KBM-7 (cell line): ENCODE measurements at regions not wholly inside any gene's neighbourhood (a gene's known extent, or its start where the extent isn't known, plus 50 kb on each side); places are given as distances from the start of the nearest gene placed in this dataset.
"Not testable (repeated sequence)": the region's sequence is repeated elsewhere in the genome, so short reads cannot be mapped to it uniquely, and the experiment has no call there.

Source experiments
- DNase-seq: peaks from one replicate; pipeline ENCODE4 v3.0.0-alpha.2; 2015
- in situ Hi-C: fragments of 300-500 bp; cut with MboI; formaldehyde crosslinking; loops from 2 replicates; pipeline ENCODE4 v1.14.3; 2020; ENCODE audit warnings: low sequenced_read_pairs, low pct_unique_long_range_greater_than_20kb, mixed read lengths

DNA sequence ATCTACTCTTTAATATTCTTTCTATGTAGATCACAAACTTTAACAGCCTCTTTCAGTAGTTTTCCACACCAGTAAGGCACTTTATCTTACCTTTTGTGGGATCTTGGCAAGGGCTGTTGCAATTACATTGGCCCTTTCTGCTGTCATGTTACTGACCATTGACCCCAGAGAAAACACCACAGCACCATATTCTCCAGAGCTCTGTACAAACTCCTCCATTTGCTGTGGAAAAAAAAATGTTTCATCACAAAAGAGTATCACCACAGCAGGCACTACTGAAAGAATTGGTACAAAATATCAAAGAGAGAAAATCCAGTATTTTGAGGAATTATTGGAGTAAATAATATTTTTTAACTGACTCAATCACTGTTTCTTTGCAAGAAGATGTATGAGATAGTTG, 62.3 kb upstream of the UGT2A3 start:
- DNase-seq, in situ Hi-C loops: not testable (repeated sequence)

DNA sequence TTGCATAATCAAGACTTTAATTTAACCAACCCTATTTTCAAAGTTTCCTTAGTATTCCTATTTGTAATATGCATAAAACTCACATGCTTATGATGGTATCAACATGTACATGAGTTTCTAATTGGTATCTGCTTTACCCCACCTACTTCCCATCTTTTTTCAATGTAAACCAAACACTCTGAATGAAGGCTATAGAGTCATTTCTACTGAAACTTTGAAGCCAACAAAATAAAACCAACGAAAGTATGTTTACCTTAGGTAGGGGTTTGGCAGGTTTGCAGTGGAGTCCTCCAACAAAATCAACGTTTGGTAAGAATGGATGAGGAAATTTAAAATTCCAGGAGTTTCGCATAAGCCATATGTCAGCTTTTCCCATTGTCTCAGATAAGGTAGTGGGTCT, 66.4 kb upstream of the UGT2A3 start:
- DNase-seq, in situ Hi-C loops: not testable (repeated sequence)

DNA sequence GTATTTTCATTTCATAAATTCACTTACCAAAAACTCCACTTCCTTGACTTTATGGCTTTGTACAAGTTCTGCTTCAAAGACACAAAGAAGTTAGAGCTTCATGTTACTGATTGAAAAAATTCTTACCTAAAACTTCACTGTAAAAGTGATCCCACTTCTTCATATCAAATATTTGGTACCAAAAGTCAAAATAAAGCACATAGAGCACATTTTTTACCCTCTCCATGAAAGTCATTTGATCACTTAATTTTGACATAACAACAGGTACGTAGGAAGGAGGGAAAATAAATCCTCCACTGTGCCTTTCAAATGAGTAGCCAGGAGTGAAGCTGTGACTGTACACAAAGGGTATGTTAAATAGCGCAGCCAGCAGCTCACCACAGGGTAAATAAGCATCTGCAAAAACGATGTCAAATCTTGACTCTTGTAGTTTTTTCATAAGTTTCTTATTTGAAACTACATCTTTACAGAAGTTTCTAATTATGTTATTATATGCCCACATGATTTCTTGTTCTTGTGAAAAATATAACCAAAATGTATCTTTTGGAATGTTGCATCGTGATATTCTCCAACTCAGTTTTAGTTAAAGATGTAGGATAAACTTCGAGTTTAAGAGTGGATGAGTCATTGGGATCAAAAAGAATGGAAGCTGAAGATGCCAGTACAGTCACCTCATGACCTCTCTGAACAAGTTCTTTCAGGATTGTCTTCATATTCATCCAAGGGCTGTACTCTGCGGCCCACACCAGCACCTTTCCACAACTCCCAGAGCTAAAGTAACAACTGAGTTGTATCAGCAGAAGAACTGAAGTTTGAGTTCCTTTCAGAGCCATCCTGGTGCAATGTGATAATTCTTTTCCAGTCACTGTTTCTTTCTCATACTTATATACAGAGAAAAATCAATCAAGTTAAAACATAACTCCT, 68.2 kb upstream of the UGT2A3 start:
- DNase-seq, in situ Hi-C loops: not testable (repeated sequence)

DNA sequence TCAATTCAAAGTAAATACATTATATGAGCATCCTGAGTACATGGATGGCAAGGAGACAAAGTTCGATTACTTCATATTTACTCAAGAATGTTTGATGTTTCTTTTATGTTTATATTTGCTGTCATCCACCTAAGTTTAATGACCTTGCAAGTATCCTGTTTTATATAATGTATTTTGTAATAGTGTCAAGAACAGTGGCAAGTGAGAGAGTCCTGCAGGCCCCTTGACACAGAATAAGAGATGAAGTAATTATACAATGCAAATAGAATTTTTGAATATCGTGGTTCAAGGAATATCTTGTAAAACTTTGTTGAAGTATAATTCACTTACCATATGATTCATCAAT, 68.8 kb upstream of the UGT2A3 start:
- DNase-seq, in situ Hi-C loops: not testable (repeated sequence)

DNA sequence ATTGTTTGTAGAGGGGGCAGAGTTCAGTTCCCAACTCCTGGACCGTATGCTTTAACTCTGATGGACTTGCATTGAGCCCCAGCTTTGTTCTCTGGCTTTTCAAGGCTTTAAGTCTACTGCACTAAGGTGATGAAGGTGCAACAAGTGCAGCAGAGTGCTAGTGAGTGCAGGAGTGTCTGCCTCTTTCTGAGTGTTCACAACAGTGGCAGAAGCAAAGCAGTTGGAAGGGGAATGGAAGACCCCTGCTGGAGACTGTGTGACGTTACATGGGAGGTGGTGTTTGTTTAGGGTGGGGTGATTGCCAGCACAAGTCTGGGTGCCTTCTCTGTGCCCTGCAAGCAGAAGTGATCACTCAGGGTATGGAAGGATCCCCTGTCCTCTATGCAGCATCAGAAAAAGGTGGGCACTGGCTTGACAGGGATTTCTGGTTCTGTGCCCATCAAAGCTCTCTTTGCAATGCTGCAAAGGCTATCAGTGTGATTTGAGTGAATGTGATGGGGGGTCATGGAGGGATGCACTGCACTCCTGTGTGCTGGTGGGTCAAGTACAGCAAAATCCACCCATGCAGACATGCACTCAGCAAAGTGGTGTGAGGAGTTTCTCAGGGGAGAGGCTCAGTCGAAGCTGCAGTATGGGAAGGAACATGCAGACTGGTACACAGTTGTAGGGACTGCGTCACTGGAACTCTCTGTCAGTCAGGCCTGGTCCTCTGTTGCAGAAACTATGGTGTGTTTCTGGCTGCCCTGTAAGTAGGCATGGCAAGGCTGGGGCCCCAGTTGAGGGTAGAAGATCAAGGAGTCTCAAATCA, 70.9 kb upstream of the UGT2B7 start:
- in situ Hi-C loops, result no loop called here
- DNase-seq, result peak; percentile 55

DNA sequence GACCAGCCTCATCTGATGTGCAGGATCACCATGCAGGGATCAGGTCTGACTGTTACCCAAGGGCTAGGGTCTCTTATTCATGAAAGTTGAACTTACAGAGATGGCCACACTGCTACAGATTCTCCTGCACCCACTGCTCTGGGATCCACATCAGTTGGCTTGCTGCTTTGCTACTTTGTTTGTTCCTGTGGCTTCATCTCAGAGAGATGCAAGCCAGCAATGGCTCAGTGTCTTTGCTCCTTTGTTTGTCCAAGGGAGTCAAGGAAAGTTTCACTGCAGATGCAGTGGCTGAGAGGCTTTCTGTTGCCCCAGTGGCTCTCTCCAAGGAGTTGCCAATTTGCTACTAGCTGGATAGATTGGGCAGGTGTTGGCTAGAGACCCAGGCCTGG, 70.3 kb upstream of the UGT2B7 start:
- DNase-seq, result no peak
- in situ Hi-C loops, result no loop called here

DNA sequence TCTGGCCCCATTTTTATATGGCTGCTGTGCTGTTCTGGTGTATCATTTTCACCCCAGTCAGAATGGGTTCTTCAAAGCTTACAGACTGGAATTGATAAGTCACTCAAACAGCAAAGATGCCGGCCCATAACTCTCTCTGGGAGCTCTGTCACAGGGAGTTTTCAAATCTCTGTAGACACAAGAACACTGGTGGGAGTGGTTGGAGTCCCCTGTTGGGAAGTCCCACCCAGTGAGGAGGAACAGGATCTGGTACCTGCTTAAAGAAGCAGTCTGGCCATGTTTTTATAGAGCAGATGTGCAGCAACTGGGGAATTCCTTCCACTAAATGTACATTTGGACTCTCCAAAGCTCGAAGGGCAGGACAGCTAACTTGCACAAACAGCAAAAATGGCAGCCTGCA, 69.3 kb upstream of the UGT2B7 start:
- DNase-seq, result no peak
- in situ Hi-C loops, result no loop called here

DNA sequence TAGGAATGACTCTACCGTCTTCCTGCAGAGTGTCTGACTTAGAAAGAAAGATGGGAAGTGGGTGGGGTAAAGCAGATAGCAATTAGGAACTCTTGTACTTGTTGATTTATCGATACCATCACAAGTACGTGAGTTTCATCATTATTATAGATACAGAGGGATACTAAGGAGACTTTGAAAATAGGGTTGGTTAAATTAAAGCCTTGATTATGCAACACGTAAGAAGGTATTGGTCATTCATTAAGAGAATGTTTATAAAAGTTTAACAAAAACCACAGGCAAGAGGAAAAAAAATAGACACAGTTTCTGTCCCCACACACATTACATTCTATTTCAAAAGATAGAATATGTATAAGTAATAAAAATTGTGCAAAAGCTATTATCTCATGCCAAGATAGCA, 65.9 kb upstream of the UGT2B7 start:
- in situ Hi-C loops, result no loop called here
- DNase-seq, result no peak

DNA sequence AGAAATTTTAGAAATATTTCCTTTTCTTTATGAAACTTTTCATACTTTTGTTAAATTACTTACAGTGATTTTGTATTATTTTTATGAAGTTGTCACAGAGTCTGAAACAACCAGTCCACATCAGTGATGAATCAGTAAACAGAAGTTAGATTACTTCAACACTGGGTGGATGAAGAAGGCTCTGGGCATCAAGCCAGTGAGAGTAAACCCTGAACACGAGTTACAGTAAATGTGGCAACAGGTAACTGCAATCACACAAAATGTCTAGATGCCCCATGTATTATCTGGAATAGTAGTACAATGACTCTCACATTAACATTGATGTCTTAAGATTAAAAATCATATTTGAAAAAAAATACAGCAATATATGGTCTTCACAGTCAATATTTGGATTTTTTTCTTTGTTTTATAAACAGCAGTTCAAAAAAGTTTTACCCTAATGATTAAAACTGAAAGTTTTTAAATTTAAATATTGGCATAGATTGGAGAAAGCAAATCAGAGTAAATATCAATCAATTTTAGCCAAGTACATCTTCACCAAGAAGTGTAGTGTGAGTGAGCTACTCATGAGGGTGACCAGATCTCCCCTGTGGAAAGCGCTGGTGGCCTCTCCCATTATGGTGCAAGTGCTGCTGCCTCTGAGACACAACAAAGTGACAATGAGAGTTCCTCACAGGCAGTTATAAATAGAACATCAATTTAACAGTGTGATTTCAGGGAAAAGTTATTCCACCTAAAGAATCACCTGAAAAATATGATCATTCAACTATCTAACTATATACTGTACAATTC, 63.2 kb upstream of the UGT2B7 start:
- no peak for DNase-seq
- in situ Hi-C loops, result no loop called here

DNA sequence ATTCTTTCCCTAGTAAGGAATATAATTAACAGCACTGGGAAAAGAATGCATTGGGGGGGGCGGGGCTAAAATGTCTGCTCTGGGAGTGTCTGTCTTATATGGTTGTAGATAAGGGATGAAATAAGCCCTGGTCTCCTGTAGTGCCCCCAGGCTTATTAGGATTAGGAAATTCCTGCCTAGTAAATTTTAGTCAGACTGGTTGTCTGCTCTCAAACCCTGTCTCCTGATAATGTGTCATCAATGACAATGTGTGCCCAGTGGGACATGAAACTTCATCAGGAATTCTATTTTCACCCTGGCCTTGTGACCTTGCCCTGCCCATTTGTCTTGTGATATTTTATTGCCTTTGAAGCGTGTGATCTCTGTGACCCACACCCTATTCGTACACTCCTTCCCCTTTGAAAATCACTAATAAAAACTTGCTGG, 61.9 kb upstream of the UGT2B7 start:
- DNase-seq, in situ Hi-C loops: not testable (repeated sequence)

DNA sequence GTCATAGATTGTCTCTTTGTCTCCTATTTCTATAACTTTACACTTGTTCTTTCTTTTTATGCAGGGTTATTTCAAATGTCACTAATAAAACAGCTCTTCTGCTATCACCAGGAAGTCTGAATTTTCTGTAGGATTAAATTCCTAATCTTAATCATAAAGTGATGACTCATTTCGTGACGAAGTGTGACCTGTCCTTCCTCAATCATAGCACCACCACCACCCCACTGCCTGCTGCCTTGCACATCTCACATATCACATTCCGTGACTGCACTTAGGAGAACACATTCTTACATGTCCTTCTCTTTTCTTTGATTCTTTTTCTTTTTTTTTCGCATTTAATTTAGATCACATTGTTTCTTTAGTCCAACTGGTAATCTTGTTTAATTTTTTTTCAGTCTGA, 57.7 kb upstream of the UGT2B7 start:
- in situ Hi-C loops, result no loop called here
- no peak for DNase-seq

DNA sequence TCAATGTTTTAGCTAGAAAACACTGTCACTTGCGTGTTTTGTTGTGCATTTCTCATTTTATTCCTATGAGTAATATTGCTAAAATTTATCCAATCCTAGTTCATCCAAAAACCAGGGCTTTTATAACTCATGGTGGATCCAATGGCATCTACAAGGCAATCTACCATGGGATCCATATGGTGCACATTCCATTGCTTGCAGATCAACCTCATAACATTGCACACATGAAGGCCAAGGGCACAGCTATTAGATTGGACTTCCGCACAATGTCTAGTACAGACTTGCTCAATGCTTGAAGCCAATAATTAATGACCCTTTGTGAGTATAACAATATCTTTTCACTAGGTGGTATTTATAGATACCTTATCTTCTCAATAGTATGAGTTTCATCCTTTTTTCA, 57.2 kb upstream of the UGT2B7 start:
- DNase-seq, result no peak
- in situ Hi-C loops, result no loop called here

DNA sequence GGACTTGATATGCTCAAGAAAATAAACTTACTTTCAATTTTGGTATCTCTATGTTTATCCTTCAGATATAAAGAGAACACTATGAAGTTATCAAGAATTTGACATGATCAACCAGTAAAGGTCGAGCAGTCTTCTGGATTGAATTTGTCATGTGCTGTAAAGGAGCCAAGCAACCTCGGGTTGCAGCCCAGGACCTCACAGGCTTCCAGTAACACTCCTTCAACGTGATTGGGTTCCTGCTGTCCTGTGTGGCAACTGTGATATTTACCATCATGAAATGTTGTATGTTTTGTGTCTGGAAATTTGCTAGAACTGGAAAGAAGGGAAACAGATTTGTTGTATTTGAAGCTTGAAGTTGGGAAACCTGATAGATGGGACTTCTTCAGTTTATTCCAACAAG, 52.0 kb upstream of the UGT2B7 start:
- no peak for DNase-seq
- in situ Hi-C loops, result no loop called here
